22Rv1 (cell line): ENCODE measurements at regions not wholly inside any gene's neighbourhood (a gene's known extent, or its start where the extent isn't known, plus 50 kb on each side); places are given as distances from the start of the nearest gene placed in this dataset.

ENCODE experiments used
- ZFX ChIP-seq: fragments of 450-650 bp; IDR thresholded peaks from 2 replicates; pipeline ENCODE4 v1.6.1; 2017; ENCODE audit warnings: antibody characterized with exemption, borderline replicate concordance
- TF ChIP-seq, protein P1 (sequence below): fragments of 450-650 bp; IDR thresholded peaks from 2 replicates; pipeline ENCODE4 v1.5.1; 2017; ENCODE audit warnings: mild to moderate bottlenecking

DNA sequence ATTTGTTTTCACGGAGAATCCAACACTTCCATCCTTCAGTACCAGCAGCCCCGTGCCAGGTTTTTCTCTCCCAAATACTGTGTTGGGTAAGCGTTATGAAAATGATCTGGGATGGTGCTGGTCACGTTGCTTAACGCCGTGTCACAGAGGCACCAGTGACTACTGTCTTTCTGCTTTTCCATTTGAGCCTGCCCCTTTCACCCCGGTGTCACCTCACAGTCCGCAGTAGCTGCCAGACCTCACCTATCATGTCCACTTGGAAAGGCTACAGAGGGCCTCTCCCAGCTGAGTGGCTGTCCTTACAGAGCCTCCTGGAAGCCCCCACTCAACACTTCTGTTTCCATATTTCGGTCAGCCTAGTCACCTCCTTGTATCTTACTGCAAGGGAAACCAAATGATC is 176.5 kb upstream of the ARID1B start:
- TF ChIP-seq, protein P1, sequence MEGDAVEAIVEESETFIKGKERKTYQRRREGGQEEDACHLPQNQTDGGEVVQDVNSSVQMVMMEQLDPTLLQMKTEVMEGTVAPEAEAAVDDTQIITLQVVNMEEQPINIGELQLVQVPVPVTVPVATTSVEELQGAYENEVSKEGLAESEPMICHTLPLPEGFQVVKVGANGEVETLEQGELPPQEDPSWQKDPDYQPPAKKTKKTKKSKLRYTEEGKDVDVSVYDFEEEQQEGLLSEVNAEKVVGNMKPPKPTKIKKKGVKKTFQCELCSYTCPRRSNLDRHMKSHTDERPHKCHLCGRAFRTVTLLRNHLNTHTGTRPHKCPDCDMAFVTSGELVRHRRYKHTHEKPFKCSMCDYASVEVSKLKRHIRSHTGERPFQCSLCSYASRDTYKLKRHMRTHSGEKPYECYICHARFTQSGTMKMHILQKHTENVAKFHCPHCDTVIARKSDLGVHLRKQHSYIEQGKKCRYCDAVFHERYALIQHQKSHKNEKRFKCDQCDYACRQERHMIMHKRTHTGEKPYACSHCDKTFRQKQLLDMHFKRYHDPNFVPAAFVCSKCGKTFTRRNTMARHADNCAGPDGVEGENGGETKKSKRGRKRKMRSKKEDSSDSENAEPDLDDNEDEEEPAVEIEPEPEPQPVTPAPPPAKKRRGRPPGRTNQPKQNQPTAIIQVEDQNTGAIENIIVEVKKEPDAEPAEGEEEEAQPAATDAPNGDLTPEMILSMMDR, result no peak
- no peak for TF ChIP-seq ZFX
